ENCODE measurements at regions not wholly inside any gene's neighbourhood (a gene's known extent, or its start where the extent isn't known, plus 50 kb on each side); places are given as distances from the start of the nearest gene placed in this dataset.
A peak's percentile ranks its signal among the peaks of the same experiment; 100 is the strongest.

- TF ChIP-seq ZSCAN32 (CRISPR knock-in tag; IDR thresholded peaks at IDR 0.05) (no peak), TSC22D4 (tag; IDR thresholded peaks at IDR 0.05) (no peak), NEUROD1 (IDR thresholded peaks at IDR 0.05; ENCODE audit: borderline replicate concordance, low read depth, low read length, partially characterized antibody) (no peak), MEIS2 (IDR thresholded peaks at IDR 0.05; ENCODE audit: partially characterized antibody) (peak; percentile 75), ARNT (IDR thresholded peaks at IDR 0.05) (no peak), REST (IDR thresholded peaks at IDR 0.05; ENCODE audit: borderline replicate concordance) (peak; percentile 71), REST (CRISPR knock-in tag; IDR thresholded peaks at IDR 0.05; ENCODE audit: low read depth) (no peak), MYC (IDR thresholded peaks at IDR 0.05; ENCODE audit: low read depth, low read length) (peak; percentile 63), MYC (CRISPR knock-in tag; IDR thresholded peaks at IDR 0.05; ENCODE audit: borderline replicate concordance, low read depth) (no peak), CHAMP1 (IDR thresholded peaks at IDR 0.05) (no peak), HCFC1 (IDR thresholded peaks at IDR 0.05; ENCODE audit: low read depth, low read length) (no peak), ZNF740 (CRISPR knock-in tag; IDR thresholded peaks at IDR 0.05) (no peak), ZNF740 (tag; IDR thresholded peaks at IDR 0.05) (no peak), CBFB (CRISPR knock-in tag; IDR thresholded peaks at IDR 0.05) (no peak)
- TF ChIP-seq, protein P1, sequence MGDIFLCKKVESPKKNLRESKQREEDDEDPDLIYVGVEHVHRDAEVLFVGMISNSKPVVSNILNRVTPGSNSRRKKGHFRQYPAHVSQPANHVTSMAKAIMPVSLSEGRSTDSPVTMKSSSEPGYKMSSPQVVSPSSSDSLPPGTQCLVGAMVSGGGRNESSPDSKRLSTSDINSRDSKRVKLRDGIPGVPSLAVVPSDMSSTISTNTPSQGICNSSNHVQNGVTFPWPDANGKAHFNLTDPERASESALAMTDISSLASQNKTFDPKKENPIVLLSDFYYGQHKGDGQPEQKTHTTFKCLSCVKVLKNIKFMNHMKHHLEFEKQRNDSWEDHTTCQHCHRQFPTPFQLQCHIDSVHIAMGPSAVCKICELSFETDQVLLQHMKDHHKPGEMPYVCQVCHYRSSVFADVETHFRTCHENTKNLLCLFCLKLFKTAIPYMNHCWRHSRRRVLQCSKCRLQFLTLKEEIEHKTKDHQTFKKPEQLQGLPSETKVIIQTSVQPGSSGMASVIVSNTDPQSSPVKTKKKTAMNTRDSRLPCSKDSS (IDR thresholded peaks at IDR 0.05; ENCODE audit: low read depth, partially characterized antibody) = no peak
Observed at GRCh38 chr16:88264641-88265285, 118.0 kb upstream of the ZNF469 start (continued).

All from K562 (cell line).